ENCODE measurements at regions not wholly inside any gene's neighbourhood (a gene's known extent, or its start where the extent isn't known, plus 50 kb on each side); places are given as distances from the start of the nearest gene placed in this dataset.

DNA sequence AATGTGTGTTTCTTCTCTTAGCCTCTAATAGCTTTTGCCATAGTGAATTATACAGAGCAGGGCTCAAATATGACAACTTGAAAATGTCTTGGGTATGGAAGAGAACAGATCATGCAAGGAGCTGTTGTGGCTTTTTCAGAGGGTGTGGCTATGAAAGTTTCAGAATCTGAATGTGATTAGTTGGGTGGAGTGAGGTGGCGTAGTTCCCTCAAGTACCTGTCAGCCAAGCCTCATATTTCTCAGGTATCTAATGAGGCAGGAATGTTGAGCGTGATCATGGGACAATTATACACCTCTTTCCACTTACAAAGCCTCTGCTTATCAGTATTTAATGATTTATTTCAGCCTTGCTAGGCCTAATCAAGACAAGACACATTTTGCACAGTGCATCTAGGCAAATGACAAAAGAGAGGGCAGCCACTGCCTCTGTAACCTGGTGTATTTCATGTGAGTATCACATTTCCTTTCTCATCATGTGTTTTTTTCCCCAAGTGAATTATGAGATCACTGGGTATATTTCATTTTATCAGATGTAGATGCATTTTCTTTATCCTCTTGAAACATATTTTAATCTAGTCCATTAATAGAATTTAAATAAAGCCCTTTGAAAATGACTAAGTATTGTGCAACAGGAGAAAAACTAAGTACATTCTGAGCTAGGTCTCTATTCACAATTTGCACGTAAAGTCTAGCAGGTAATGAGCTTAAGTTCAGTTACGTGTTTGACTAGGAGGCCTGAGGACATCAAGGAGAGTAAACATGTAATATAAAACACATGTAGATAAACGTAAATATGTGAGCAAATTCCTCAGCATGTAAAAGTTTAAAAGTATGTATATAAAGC lies 644.4 kb upstream of the IGFBP3 start:
- Mint-ChIP-seq H3K36me3 (ENCODE audit: low read depth) (no peaks in the 10 kb centered on the region), H3K27me3 (ENCODE audit: low read depth) (no peaks in the 10 kb centered on the region), H3K27ac (no peak overlapping the region), H3K4me3 (no peak overlapping the region), H3K9me3 (peaks cover 7% of the 10 kb centered on the region), H3K4me1 (ENCODE audit: low read depth) (no peaks in the 10 kb centered on the region)
- no peak for DNase-seq
- CTCF ChIA-PET: no interaction called here
- intact Hi-C loops (cut with micrococcal nuclease): no loop called here

DNA sequence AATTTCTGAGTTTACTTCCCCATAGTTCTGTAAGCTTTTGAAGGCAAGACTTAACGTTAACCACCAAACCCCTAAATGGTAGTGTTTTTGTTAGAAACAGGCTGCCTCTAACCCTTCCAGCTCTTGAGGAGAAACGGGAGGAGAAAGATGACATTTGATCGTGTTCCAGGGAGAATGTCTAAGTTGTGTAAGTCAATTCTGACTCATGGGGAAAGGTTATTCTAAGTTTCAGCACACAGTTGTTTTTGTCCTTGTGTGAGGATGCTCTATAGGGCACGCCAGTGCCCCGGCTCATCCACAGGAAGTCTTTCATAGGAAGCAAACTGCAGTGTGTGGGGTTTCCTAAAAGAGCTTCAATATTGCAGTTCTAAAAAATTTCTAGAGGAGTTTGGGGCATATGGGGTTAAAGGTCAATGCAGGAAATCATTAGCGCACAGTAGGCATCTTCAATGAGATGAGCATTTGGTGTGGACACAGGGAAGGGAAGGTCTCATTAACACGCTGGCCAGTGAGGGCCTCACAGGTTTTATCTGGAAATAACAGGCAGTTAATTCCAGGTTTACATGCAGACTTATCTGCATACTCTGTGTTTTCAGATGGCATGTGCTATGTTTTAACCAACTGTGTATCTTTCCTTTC lies 638.2 kb upstream of the IGFBP3 start:
- Mint-ChIP-seq H3K27me3 (ENCODE audit: low read depth) (no peaks in the 10 kb centered on the region), H3K36me3 (ENCODE audit: low read depth) (no peaks in the 10 kb centered on the region), H3K9me3 (peaks cover 7% of the 10 kb centered on the region), H3K27ac (no peak overlapping the region), H3K4me1 (ENCODE audit: low read depth) (no peaks in the 10 kb centered on the region), H3K4me3 (no peak overlapping the region)
- CTCF ChIA-PET: no interaction called here
- no peak for DNase-seq
- intact Hi-C loops (cut with micrococcal nuclease): no loop called here

DNA sequence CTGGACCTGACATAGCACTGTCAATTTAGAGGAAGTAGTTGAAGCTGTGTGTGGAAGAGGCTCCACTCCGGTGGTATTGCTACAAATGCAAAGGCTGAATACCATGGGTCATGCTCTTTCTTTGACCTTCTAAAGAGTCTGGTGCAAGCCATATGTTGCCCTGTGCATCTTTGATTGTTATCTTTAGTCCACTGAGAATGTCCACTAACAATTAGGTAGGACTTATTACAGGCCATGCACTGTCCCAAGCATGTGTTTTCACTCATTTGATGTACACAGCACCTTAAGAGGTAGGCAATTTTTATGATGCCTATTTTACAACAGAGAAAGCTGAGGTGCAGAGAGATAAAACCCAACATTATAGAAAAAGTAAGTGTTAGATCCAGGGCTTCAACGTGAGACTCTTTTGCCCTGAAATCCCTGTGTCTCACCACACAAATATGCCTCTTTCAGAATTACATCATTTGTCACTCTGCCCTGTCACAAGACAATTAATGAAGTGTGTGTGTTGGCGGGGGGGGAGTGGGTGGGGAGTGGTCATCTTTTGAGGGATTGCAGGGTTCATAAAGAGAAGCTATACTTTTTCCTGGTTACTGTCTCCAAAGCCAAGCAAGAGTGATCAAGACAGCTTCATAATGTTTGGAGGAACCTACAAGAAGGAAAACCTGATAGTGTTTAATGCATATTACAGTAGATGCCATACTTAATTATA lies 637.6 kb upstream of the IGFBP3 start:
- no peaks in the 10 kb centered on the region for H3K4me1 Mint-ChIP-seq (ENCODE audit: low read depth)
- intact Hi-C loops (cut with micrococcal nuclease): no loop called here
- CTCF ChIA-PET: no interaction called here
- no peak overlapping the region for H3K4me3 Mint-ChIP-seq
- DNase-seq: no peak
- H3K9me3 Mint-ChIP-seq: peaks cover 5% of the 10 kb centered on the region
- H3K27me3 Mint-ChIP-seq (ENCODE audit: low read depth): no peaks in the 10 kb centered on the region
- H3K27ac Mint-ChIP-seq: no peak overlapping the region
- H3K36me3 Mint-ChIP-seq (ENCODE audit: low read depth): no peaks in the 10 kb centered on the region

DNA sequence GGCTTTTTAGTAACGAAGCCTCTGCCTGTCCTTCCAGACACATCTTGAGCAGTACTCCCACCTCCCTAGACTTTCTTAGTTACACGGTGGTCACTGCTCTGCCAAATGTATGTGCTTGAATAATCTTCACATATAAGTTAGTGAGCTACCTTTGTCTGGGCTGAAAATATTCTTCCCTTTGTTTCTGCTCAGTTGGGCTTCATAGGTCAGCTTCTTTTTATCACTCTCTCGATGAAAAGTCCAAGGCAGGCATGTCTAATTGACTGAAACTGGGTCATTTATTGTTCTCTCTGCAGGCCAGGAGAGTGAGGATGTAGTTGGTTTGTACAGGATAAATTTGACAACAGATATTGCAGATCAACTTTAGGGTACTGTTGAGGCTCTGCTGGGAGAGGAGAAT lies 636.7 kb upstream of the IGFBP3 start:
- Mint-ChIP-seq H3K27ac (no peak overlapping the region), H3K9me3 (peaks cover 5% of the 10 kb centered on the region), H3K4me3 (no peak overlapping the region), H3K27me3 (ENCODE audit: low read depth) (no peaks in the 10 kb centered on the region), H3K36me3 (ENCODE audit: low read depth) (no peaks in the 10 kb centered on the region), H3K4me1 (ENCODE audit: low read depth) (no peaks in the 10 kb centered on the region)
- CTCF ChIA-PET: no interaction called here
- DNase-seq: no peak
- intact Hi-C loops (cut with micrococcal nuclease): no loop called here

DNA sequence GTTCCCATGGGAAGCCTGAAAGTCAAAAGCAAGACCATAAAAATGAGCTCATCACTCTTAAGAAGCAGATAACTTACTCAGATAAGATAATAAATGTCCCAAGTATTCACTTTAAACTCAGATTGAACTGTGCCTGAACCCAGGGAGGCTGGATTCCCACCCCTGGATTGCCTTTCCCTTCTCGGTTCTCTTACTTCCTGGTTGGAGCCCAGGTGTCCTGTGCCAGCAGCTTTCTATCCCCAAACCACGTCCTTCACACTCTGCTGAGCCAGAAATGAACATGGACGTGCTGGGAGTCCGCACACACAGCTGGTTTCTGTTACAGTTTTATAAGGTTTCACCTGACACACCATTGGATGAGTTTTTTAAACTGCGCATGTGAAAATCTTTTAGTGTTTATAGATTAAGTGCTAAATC lies 636.2 kb upstream of the IGFBP3 start:
- CTCF ChIA-PET: no interaction called here
- no peak overlapping the region for H3K27ac Mint-ChIP-seq
- intact Hi-C loops (cut with micrococcal nuclease): no loop called here
- no peaks in the 10 kb centered on the region for H3K36me3 Mint-ChIP-seq (ENCODE audit: low read depth)
- peaks cover 4% of the 10 kb centered on the region for H3K9me3 Mint-ChIP-seq
- no peaks in the 10 kb centered on the region for H3K27me3 Mint-ChIP-seq (ENCODE audit: low read depth)
- DNase-seq: no peak
- H3K4me3 Mint-ChIP-seq: no peak overlapping the region
- no peaks in the 10 kb centered on the region for H3K4me1 Mint-ChIP-seq (ENCODE audit: low read depth)

DNA sequence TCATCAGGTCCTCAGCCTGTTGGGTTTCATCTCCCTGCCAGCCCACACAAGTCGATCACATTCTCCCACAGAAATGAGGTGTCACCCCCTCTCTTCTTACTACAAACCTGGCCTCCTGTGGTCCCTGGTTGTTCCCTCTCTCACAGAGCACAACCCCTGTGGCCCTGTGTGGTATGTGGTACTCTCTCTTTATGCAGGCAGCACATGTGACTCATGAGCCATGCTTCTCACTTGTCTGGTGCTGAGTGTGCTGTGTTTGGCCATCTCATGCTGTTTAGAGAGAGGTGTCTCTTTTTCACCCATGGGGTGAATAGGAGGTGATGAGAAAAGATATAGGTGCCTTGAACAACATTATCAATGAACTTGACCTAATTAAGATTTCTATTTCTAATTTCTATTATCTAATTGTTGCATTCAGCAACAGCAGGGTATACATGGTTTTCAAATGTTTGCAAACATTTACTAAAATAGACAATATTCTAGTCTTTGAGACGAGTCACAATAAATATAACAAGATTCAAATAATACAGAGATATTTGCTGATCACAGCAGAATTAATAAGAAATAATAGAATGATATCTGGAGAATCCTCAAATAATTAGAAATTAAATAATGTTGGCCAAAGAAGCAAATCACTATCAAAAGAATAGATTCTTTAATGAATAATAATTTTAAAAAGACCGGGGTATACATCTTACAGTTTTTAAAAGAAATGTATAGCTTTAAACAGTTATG lies 633.8 kb upstream of the IGFBP3 start:
- intact Hi-C loops (cut with micrococcal nuclease): no loop called here
- Mint-ChIP-seq H3K36me3 (ENCODE audit: low read depth) (no peaks in the 10 kb centered on the region), H3K27ac (no peak overlapping the region), H3K4me1 (ENCODE audit: low read depth) (no peaks in the 10 kb centered on the region), H3K9me3 (peaks cover 1% of the 10 kb centered on the region), H3K4me3 (no peak overlapping the region), H3K27me3 (ENCODE audit: low read depth) (no peaks in the 10 kb centered on the region)
- CTCF ChIA-PET: no interaction called here
- DNase-seq: no peak

DNA sequence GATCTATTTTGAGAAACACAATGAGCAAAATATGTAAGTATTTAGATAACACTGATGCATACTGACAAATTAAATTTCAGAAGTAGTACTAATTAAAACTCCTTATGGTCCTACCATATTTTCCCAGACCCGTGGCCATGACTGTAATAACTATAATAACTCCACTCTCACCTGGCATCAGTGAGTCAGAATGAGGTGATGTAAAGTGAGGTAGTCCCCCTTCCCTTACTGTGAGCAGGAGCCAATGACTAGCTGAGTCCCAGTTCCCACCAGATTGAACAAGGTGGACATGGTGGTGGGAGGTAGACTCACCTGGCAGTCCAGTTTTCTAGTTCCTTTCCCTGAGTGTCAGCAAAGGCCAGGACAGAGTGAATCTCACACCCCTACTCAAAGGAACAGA lies 630.5 kb upstream of the IGFBP3 start:
- Mint-ChIP-seq H3K36me3 (ENCODE audit: low read depth) (no peaks in the 10 kb centered on the region), H3K27ac (no peak overlapping the region), H3K4me3 (no peak overlapping the region), H3K9me3 (peaks cover 1% of the 10 kb centered on the region), H3K4me1 (ENCODE audit: low read depth) (no peaks in the 10 kb centered on the region), H3K27me3 (ENCODE audit: low read depth) (no peaks in the 10 kb centered on the region)
- no peak for DNase-seq
- CTCF ChIA-PET: no interaction called here
- intact Hi-C loops (cut with micrococcal nuclease): no loop called here

DNA sequence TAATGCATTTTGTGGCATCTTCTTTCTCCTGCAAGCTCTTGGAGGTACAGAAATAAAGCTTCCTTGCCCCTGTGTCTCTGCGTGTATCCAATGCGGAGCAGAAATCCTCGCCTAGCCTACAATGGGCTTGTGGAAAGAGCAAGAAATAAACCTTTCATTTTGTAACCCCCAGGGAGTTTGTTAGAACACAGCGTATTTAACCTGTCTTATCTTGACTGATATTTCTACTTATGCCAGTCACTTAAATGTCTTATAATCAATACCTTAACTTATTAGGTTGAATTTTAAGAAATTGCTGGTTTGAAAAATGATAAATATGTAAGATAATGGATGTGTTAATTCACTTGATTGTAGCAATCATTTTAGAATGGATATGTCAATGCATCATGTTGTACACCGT lies 629.8 kb upstream of the IGFBP3 start:
- DNase-seq: no peak
- Mint-ChIP-seq H3K27me3 (ENCODE audit: low read depth) (no peaks in the 10 kb centered on the region), H3K9me3 (peaks cover 1% of the 10 kb centered on the region), H3K36me3 (ENCODE audit: low read depth) (no peaks in the 10 kb centered on the region), H3K27ac (no peak overlapping the region), H3K4me1 (ENCODE audit: low read depth) (no peaks in the 10 kb centered on the region), H3K4me3 (no peak overlapping the region)
- intact Hi-C loops (cut with micrococcal nuclease): no loop called here
- CTCF ChIA-PET: no interaction called here

DNA sequence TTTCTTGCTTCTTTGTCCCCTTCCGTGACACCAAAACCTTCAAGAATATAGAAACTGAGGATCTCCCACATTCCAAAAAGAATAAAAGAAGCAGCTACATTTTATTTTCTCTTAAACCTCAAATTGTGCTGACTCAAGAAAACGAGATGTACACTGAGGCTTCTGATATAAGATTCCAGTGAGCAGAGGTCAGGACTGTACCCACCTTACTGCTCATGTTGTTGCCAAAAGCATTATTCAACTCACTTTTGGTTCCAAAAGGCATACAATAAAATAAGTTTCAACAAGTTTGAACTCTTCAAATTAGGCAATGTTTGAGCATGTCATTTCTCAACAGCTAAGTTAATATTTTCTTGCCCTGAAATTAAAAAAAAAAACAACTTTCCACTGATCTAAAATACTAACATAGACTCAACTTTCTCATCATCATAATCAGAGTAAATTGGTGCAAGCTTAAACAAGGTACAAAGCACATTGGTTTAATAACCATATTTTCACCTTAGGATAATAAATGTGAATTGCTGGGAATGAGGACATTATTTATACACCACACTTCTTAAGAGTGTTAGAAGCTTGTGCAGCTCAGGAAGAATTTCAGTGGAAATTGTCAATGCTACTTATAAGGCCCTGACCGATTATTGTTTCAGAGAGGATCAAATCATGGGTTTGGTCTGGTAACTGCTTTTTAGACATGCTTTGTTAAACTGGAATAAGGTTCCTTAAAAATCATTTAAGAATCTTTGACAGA lies 629.0 kb upstream of the IGFBP3 start:
- no peak for DNase-seq
- H3K4me1 Mint-ChIP-seq (ENCODE audit: low read depth): no peaks in the 10 kb centered on the region
- no peak overlapping the region for H3K27ac Mint-ChIP-seq
- no peaks in the 10 kb centered on the region for H3K36me3 Mint-ChIP-seq (ENCODE audit: low read depth)
- intact Hi-C loops (cut with micrococcal nuclease): no loop called here
- no peak overlapping the region for H3K4me3 Mint-ChIP-seq
- H3K27me3 Mint-ChIP-seq (ENCODE audit: low read depth): no peaks in the 10 kb centered on the region
- H3K9me3 Mint-ChIP-seq: peaks cover 1% of the 10 kb centered on the region
- CTCF ChIA-PET: no interaction called here

DNA sequence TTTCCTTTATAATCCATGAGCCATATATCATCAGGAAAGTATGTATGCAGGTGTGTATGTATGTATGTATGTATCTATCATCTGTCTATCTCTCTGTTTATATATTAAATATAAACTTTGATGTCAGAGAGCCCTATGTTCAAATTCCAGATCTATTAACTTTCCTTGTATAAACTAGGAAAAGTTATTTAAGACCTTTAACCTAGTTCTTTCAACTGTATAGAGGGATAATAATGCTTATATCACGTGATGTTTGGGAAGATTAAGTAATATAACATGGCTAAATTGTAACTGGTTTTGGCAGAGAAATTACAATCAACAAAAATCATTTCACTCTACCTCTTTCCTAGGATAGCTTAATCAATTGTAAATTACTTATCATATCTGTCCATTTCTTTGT lies 628.3 kb upstream of the IGFBP3 start:
- Mint-ChIP-seq H3K27ac (no peak overlapping the region), H3K9me3 (peaks cover 1% of the 10 kb centered on the region), H3K4me3 (no peak overlapping the region), H3K27me3 (ENCODE audit: low read depth) (no peaks in the 10 kb centered on the region), H3K36me3 (ENCODE audit: low read depth) (no peaks in the 10 kb centered on the region), H3K4me1 (ENCODE audit: low read depth) (no peaks in the 10 kb centered on the region)
- DNase-seq: no peak
- CTCF ChIA-PET: no interaction called here
- intact Hi-C loops (cut with micrococcal nuclease): no loop called here

DNA sequence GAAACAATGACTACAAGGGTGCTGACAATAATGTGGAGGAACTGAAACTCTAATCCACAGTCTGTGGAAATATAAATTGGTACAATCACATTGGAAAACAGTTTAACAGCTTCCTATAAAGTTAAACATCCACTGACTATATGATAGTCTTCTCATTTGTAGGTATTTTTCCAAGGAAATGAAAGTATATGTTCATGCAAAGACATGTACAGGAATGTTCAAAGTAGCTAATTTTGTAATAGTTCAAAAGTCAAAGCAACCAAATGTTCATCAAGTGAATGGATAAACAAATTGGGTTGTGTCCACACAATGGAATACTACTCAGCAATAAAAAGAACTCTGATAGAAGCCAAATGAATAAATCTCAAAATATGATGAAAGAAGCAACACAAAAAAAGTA lies 626.0 kb upstream of the IGFBP3 start:
- Mint-ChIP-seq H3K4me3 (no peak overlapping the region), H3K4me1 (ENCODE audit: low read depth) (no peaks in the 10 kb centered on the region), H3K9me3 (no peaks in the 10 kb centered on the region), H3K27ac (no peak overlapping the region), H3K27me3 (ENCODE audit: low read depth) (no peaks in the 10 kb centered on the region), H3K36me3 (ENCODE audit: low read depth) (no peaks in the 10 kb centered on the region)
- no peak for DNase-seq
- intact Hi-C loops (cut with micrococcal nuclease): no loop called here
- CTCF ChIA-PET: no interaction called here

DNA sequence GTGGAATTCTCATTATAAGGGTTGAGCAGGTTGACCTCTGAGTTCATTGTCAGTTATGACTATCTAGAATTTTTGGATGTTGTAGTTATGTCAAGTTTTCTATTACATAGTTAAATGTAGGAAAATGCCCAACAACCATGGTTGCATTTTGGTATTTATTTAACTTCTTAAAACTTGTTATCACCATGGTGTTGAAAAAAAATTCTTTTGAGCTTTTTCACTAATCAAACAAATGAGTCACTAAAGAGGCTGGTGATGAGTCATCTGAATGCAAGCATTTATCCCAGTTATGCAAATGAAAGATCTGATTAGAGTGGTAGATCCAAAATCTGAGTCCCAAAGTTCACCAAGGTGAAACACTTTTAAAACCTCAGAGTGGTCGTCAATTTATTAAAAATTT lies 624.7 kb upstream of the IGFBP3 start:
- Mint-ChIP-seq H3K4me1 (ENCODE audit: low read depth) (no peaks in the 10 kb centered on the region), H3K36me3 (ENCODE audit: low read depth) (no peaks in the 10 kb centered on the region), H3K9me3 (no peaks in the 10 kb centered on the region), H3K27me3 (ENCODE audit: low read depth) (no peaks in the 10 kb centered on the region), H3K27ac (no peak overlapping the region), H3K4me3 (no peak overlapping the region)
- CTCF ChIA-PET: no interaction called here
- no peak for DNase-seq
- intact Hi-C loops (cut with micrococcal nuclease): no loop called here

Measured in activated naive CD4-positive, alpha-beta T cell treated with anti-CD3 and anti-CD28 coated beads for 36 hours (primary cell).